ENCODE measurements at regions not wholly inside any gene's neighbourhood (a gene's known extent, or its start where the extent isn't known, plus 50 kb on each side); places are given as distances from the start of the nearest gene placed in this dataset.
"Not testable (repeated sequence)": the region's sequence is repeated elsewhere in the genome, so short reads cannot be mapped to it uniquely, and the experiment has no call there.

DNA sequence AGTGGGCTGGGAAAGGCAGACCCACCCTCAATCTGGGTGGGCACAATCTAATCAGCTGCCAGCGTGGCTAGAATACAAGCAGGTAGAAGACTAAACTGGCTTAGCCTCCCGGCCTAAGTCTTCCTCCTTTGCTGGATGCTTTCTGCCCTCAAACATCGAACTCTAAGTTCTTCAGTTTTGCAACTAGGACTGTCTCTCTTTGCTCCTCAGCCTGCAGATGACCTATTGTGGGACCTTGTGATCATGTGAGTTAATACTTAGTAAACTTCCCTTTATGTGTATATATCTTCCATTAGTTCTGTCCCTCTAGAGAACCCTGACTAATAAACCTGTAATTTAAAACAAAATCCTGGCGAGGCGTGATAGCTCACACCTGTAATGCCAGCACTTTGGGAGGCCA is 51.8 kb upstream of the SLC39A8 start:
- DNase-seq (ENCODE audit: low read depth): not testable (repeated sequence)

DNA sequence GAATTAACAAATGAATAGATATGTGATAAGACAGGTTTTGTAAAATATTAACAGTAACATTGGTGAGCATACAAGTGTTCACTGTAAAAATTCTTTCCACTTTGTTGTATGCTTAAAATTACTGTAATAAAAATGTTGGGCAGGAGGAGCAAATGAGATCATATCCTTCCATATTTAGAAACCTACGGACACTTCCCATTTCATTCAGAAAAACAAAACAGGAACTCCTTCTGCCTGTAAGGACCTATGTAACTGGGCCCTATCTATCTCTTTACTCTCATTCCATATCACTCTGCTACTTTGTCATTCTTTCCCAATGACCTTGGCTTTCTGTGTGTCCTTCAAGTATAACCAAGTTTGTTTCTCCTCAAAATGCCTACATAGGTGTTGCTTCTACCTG is 53.7 kb upstream of the SLC39A8 start:
- no peak for DNase-seq (ENCODE audit: low read depth)

DNA sequence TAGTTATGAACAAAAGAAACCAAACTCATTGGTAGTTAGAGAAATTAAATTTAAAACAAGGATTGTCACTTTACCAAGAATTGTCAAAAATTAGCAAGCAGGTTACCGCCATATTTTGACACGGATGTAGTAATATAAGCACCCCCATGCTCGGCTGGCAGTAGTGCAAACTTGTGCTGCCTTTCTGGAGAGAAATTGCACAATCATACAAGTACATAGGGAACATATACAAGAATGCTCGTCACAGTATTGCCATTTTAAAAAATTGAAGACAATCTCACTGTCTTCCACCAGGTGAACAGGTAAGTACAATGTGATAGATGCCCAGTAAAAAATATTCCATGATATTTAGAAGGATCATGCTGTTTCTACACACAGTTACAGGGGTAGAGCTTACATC is 55.6 kb upstream of the SLC39A8 start:
- DNase-seq (ENCODE audit: low read depth): no peak

DNA sequence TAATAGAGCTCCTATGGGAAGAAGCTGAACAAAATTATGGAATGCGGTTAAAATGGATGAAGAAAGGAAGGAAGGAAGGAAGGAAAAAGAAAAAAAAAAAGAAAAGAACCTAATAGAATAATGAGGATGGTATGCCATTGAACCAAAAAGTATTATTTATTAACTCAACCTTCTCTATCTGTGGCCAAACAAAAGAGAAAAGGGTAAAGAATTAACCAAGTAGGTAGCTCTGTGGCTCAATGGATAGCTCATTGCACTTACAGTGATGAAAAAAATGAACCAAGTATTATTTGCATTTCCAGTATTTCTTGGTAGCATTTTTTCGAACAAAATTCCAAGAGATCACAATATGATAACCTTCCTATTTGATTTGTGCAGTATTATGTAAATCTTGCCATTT is 56.9 kb upstream of the SLC39A8 start:
- no peak for DNase-seq (ENCODE audit: low read depth)

DNA sequence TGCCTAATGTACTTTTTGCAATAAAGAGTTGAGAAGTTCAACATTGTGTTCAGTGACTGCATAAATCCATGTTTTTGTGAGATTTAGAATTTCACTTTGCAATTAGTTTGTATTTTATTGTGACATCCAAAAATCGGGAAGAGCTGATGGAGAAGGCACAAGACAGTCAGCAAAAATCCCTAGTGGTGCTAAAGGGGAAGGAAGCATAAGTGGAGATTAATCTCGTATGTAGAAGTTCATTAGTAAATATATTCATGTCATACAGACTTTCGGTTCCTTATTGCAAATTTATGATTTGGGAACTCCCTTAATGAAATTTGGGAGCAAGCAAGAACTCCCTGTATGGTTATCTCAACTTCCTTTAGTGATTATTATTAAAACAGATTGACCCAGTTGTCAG is 57.8 kb upstream of the SLC39A8 start:
- DNase-seq (ENCODE audit: low read depth): no peak

DNA sequence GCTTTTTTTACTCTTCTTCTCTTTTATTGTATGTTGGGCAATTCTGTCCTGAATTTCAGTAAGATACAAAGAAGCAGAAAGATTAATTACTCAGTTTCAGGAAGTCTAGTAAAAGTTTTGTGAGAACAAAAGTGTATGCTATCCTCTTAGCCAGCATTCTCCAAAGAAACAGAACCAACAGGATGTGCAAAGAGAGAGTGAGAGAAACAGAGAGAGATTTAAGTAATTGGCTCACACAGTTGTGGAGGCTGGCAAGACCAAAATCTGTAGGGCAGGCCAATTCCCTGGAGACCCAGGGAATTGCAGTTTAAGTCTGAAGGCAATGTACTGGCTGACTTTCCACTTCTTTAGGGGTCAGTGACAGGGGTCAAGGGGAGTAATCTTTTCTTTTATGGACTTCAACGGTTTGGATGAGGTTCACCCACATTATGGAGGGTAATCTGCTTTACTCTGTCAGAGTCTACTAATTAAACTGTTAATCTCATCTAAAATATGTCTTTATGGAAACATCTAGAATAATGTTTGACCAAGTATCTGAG is 59.2 kb upstream of the SLC39A8 start:
- no peak for DNase-seq (ENCODE audit: low read depth)

DNA sequence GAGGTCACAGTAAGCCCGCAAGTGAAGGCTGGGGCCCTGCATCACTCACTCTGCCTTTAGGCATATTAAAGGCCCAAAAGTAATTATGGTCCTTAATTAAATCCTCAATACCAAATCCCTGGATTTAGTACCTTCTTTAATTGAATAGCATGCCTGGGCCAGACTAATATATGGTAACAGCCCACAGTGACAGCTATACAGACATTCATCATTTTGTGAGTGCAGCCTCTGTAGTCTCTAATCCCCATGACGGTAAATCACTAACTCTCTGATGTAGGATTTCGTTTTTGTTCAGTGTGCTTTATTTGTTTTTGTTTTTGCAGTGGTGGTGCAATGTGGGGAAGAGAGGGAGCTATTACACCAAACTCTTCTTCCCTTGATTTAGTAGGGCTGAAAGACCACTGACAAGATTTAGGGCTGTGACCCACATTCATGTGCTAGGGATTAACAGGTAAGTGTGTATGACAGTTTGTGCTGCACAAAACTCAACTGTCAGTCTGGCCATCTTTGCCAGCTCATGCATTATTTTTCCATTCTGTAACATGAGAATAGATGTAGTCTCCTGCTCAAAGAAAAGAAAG is 60.6 kb upstream of the SLC39A8 start:
- DNase-seq (ENCODE audit: low read depth): no peak

DNA sequence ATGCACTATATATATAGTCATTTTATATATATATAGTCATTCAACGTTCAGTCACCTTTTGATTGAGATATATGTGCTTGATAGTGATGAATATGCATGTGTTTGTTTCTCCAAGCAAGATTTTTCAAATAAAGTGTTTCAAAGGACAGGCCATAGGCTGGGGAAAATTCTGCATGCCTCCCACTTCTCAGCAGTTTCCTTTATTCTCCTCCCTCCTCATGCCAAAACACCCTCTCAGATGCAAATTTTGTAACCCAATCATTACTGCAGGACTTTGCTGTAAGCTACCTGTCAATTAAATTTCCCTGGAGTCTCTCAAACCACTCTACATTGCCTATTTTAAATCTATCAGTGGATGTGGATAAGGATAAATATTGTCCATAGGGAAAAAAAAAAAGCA is 65.6 kb upstream of the SLC39A8 start:
- DNase-seq (ENCODE audit: low read depth): not testable (repeated sequence)

DNA sequence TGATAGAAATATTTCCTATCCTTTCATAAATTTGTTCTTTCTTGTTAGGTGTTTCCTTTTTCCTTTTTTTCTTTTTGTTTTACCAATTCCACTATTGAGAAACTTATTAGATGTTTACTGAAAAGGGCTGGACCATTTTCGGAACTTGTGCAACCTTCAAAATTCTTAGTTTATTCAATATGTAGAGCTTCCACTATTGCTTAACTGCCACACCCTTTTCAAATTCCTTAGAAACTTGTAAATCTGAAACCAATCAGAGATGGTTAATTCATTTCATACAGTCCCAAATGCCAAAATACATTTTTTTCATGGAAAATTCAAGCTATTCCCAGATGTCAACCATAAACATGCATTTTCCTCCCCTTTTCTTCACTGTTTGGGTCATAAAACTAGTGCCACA is 66.1 kb upstream of the SLC39A8 start:
- no peak for DNase-seq (ENCODE audit: low read depth)

DNA sequence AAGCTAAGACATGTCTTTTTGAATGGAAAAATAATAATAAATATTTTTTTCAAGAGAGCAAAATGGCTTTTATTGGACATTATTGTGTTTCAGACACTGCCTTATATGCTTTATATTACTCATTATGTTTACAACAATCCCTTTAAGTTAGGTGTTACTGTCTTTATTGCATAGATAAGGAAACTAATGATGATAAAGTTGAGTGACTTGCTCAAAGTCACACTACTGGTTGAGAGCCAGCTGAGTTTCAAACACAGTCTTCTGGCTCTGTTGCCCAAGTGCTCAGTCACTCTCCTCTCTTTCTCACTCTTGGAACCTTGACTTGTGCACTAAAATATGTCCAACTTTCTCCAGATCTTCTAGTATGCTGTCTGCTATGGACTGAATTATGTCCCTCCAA is 71.5 kb upstream of the SLC39A8 start:
- no peak for DNase-seq (ENCODE audit: low read depth)

DNA sequence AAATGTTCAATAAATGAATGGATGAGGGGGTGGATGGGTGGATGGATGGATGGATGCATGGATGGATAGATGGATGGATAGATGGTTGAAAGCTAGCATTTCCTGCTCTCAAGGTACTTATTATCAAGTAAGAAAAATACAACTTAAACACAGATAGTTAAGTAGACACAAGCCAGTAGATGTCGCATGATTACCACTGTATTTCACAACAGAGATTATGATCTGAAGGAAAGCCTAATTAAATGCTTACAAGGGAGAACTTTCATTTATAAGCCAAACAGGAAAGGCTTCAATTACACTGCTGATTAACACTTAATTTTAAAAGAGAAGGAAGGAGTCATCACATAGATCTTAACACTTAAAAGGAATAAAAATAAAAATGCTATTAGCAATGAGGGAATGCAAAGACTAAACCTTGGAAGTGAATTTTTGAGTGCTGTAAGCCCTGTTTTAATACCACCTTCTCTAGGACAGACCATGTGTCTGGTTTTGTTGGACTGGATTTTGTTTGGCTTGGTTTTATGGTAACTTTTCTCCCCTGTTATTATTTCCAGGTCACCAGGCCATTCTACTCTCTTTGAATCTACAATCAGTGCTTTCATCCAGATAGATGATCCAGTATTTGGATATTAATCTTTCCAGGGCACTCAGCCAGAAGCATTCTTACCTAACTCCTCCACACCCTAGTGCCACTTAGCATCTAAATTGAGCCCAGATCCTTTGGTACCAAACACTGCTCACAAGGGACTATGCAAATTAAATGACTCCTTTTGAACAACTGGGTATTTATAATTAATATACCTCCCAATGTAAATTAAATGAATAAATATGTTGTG is 75.5 kb upstream of the SLC39A8 start:
- no peak for DNase-seq (ENCODE audit: low read depth)

DNA sequence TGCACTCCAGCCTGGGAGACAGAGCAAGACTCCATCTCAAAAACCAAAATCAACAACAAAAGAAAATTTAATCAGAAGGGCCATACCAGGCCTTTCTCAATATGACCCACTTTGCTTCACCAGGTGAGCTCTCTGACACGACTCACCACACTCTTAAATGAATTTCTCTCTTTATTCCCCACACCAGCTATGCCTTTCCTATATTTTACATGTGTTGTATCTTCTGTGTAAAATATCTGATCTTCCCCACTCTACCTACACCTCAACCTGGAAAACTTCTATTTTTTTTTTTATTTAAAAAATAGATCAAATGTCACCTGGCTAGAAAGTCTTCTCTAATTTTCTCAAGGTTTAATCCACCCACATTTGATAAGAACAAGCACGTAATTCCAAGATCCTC is 77.6 kb upstream of the SLC39A8 start:
- DNase-seq (ENCODE audit: low read depth): no peak

DNA sequence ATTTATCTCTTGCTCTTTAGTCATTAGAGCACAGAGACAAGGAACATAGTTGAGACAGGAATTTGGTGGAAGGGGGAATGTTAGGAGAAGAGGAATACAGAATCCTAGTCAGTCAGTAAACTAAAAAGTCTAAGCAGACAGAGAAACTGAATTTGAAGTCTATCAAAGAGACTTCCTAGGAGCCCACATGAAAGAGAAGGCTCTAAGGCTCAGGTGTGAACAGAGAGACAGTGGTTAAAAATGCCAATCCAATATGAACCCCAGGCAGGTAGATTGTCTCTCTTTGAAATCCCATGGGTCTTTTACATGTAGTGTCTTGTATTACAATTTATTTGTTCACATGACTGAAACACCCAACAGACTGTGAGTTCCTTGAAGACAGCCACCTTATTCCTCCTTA is 77.8 kb upstream of the NFKB1 start:
- no peak for DNase-seq (ENCODE audit: low read depth)

DNA sequence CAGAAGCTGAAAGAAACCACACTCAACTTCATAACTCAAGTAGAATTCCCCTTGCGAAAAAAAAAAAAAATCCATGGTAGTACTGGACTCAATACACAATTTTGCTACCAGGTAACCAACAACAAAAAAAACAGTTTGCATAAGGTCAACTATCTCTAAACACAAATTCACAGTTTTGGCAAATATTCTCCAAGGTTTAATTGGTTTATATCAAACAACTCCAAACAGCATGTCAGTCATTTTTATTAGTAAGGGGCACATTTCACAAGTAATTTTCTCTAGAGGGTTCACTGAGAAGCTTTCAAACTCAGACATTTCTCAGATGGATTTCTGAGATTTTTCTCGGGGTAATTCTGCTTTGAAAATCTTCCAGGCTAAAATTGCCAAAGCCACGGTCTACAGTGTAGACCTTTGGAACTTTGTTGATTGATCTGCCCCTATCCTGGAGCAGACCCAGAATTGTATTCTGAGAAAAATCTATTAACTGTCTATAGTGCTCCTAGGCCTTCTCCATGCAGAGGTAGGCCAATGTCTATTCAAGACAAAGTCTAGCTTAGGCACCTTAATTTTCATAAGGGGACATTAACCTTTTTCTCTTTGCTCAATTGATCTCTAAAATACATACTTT is 73.7 kb upstream of the NFKB1 start:
- DNase-seq (ENCODE audit: low read depth): no peak

DNA sequence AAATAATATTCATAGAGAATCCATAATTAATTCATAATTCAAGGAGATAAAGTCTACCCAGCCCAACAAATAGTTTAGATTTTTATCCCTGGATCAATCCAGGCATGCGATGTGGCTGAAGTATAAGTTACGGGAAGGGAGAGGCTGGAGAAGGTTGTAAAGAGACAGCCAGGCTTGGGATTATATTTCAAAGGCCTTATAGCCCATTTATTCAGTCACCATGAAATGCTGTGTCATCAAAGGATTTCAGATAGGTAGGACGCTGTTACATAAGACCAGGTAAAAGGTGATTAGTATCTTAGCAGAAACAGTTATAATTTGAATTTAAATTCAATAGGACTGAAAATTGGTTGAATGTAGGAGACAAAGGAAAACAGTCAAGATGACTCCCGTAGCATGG is 73.0 kb upstream of the NFKB1 start:
- DNase-seq (ENCODE audit: low read depth): no peak

DNA sequence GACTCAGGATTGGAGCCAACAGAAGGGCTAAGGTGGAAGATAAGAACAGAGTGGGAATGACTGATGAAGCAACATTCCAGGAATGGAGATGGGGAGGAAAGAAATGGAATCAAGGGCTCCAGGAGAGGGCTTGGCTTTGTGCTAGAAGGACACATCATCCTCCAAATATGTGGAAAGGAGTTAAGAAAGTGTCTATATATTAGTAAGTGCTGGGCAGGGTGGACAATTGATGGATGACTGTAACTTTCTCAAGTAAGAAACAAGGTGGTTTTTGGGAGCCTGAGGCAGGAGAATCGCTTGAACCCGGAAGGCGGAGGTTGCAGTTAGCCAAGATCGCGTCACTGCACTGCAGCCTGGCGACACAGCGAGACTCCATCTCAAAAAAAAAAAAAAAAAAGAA is 71.6 kb upstream of the NFKB1 start:
- no peak for DNase-seq (ENCODE audit: low read depth)

DNA sequence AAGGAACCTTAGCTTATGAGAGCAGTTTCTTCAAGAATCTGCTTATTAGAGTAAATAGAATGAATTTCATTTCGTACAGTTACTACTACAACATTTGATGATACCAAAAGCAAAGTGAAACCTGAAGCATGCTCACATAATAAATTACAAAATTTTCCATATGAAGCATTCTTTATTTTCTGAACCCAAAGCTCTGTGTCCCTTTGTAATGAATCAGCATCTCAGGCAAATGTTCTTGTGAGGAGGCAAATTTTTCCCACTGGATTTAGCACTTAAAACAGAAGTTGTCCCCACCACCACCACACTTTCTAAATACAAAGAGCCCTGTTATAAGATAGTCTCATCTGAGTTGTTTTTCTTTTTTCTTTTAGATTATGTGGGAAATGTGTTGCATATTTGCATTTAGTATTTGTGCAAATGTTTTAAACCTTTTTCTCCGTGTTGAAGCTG is 70.7 kb upstream of the NFKB1 start:
- no peak for DNase-seq (ENCODE audit: low read depth)

DNA sequence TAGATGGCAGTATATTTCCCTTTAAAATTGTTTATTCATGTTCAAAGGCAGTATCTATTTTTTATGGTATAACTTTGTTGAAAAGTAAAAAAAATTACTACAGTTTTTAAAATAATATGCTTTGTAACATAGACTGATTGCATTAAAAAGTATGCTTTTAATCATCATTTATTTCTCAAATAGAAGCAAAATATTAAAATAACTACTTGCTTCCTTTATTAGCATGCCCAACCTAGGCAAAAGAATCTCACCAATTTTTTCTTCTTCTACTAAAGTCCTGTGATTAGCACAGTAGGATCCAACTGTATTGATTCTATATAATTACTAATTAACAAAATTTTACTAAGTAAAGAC is 69.6 kb upstream of the NFKB1 start:
- no peak for DNase-seq (ENCODE audit: low read depth)

DNA sequence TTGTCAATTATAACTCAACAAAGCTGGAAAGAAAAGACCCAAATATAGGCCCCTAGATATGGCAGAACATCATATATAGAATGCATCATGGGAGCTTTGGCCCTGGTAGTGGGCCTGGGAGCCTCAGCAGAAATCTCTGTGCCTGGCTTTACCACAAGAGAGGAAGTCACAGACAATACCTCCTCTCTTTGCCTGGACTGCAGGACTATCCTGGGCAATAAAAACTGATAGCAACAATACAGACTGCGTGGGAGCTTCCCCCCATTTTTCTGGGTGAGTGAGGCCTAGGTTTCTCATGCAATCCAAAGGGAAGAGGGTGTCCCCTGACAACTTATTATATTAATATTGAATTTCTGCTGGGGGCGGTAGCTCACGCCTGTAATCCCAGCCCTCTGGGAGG is 64.0 kb upstream of the NFKB1 start:
- DNase-seq (ENCODE audit: low read depth): no peak

DNA sequence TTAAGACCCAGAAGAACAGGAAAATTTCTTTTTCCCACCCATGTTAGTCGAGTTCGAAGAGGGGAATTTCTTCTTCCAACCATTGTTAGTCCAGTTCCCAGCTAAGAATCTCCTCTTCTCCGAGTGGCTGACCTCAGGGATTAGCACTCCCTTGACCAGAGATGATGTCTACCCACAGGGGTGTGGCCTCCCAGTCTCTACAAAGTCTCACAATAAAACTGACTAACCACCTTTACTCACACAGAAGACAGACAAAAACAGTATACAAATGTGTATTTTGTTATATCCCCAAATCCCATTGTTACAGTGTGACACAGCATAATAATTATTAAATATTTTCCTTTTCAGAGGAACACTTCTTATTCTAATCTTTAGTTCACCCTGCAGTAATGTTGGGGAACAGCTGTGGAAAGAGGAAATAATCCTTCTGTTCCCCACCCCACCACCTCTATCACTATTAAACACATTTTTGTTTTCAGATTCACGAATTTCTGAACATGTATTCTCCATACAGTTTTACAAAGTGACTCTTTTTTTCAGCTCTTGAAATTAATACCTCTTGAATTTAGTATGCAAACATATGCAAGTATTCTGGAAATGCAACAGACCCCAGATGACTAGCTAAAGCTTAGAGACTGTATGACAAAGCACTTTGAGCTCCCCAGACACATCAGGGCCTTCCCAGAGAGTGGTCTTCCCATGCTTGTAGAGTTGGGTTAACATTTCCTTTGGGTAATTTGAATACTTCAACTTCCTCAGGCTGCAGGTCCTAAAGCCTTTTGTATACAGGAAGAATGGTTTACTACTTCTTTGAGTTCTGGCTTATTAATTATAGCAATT is 62.5 kb upstream of the NFKB1 start:
- DNase-seq (ENCODE audit: low read depth): no peak

DNA sequence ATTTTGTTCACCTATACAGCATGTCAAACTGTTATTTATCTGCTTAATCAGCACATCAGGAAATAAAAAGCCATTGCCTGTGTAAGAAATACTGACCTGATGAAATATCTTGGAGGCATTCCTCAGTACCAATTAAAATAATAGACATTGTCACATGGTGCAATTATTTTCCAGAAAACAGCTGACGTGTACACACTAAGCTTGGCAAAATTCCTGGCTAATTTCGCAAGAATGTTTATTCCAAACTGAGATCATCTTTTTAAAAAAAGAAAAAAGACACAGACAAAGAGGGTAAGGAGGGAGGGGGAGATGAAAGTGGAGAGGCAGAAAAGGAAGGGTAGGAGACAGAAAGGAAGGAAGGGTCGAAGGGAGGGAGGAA is 61.9 kb upstream of the NFKB1 start:
- DNase-seq (ENCODE audit: low read depth): no peak

DNA sequence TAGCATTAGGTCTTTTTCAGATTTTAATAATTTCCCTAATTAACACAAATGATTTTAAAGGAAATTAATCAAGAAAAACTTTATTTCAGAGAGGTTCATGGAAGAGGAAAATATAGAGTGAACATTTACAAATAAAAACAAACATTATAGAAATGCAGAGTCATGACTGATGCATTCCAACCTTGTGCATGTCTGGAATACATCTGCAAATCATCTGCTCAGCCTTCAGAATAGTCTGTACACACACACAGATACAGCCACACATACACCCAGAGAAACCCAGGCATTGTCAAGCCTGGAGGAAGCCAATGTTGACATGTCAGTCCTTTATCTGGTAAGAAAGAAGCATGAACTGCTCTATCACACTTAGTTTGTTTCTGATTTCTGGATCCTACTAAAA is 61.3 kb upstream of the NFKB1 start:
- no peak for DNase-seq (ENCODE audit: low read depth)

DNA sequence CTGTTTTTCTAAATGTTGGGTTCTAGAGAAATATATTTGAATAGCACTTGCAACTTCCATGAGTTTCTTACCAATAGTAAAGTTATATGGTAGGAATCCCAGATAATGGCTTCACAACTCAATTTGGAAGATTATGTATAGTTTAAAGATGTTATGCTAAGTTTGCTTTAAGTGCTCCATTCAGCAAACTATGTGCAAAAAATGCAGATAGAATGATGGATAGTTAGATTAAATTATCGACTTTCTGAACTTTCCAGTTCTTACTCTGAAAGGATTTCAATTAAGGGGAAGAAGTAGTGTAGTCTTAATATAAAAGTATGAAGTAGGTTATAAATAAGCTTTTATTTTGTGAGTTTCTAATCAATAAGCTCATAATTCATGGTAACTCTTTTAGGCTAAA is 60.7 kb upstream of the NFKB1 start:
- DNase-seq (ENCODE audit: low read depth): no peak
